ENCODE measurements at regions not wholly inside any gene's neighbourhood (a gene's known extent, or its start where the extent isn't known, plus 50 kb on each side); places are given as distances from the start of the nearest gene placed in this dataset.
A peak's percentile ranks its signal among the peaks of the same experiment; 100 is the strongest.

- POLR2A ChIA-PET (ENCODE audit: unreplicated experiment), result no interaction called here
- intact Hi-C loops (cut with micrococcal nuclease), result loop anchor here (5.0 to 10.0 kb wide), 4 partner anchors 66 to 481 kb away; no protein-coding TSS in a partner anchor
- Histone ChIP-seq H3K27ac (ENCODE audit: low read length) (peak overlapping the region; percentile 91), H3K9ac (ENCODE audit: low read length) (peak overlapping the region; percentile 56), H3K27me3 (ENCODE audit: low read length) (no peaks in the 10 kb centered on the region), H4K20me1 (ENCODE audit: low read length) (no peaks in the 10 kb centered on the region), H3K9me3 (ENCODE audit: low read length) (no peaks in the 10 kb centered on the region), H3K4me2 (ENCODE audit: low read length) (peak overlapping the region; percentile 76), H3K79me2 (ENCODE audit: low read length) (no peaks in the 10 kb centered on the region), H2AFZ (ENCODE audit: low read length) (peak overlapping the region; percentile 25), H3F3A (ENCODE audit: low read length, unreplicated experiment) (peaks cover 4% of the 10 kb centered on the region), H3K4me3 (ENCODE audit: low read length) (peak overlapping the region; percentile 52), H3K9me2 (replicated peaks; ENCODE audit: low read length) (no peaks in the 10 kb centered on the region), H3K36me3 (ENCODE audit: low read depth, low read length) (no peaks in the 10 kb centered on the region), H3K4me1 (ENCODE audit: insufficient read depth, low read length) (peaks cover 33% of the 10 kb centered on the region)
- ATAC-seq, result no peak
- no peak for DNase-seq
- no TSS peak for BruUV-seq (replicated peaks)
- no peak for TF ChIP-seq EZH2 (IDR thresholded peaks at IDR 0.05; ENCODE audit: low read length, unreplicated experiment)
- no peak for TF ChIP-seq EZH2phosphoT487 (IDR thresholded peaks at IDR 0.05; ENCODE audit: borderline replicate concordance, low read length)
- TF ChIP-seq CTCF (conservative IDR thresholded peaks at IDR 0.05; ENCODE audit: low read depth, low read length), result no peak
- CTCF ChIA-PET, result no interaction called here
Measured at GRCh38 chr12:43278541-43278832, 273.5 kb downstream of the ADAMTS20 start.

- no peak for TF ChIP-seq EZH2phosphoT487 (IDR thresholded peaks at IDR 0.05; ENCODE audit: borderline replicate concordance, low read length)
- TF ChIP-seq CTCF (conservative IDR thresholded peaks at IDR 0.05; ENCODE audit: low read depth, low read length), result no peak
- TF ChIP-seq EZH2 (IDR thresholded peaks at IDR 0.05; ENCODE audit: low read length, unreplicated experiment), result no peak
- no peaks in the 10 kb centered on the region for H3K36me3 ChIP-seq (ENCODE audit: low read depth, low read length)
- H3K9ac ChIP-seq (ENCODE audit: low read length), result peak overlapping the region; percentile 56
- no peaks in the 10 kb centered on the region for H3K27me3 ChIP-seq (ENCODE audit: low read length)
- intact Hi-C loops (cut with micrococcal nuclease), result loop anchor here (1.0 to 10.0 kb wide), 9 partner anchors 66 to 691 kb away; no protein-coding TSS in a partner anchor
- peak; percentile 92 for DNase-seq
- H3K79me2 ChIP-seq (ENCODE audit: low read length), result no peaks in the 10 kb centered on the region
- peak overlapping the region; percentile 76 for H3K4me2 ChIP-seq (ENCODE audit: low read length)
- H3K9me3 ChIP-seq (ENCODE audit: low read length), result no peaks in the 10 kb centered on the region
- H3K27ac ChIP-seq (ENCODE audit: low read length), result peak overlapping the region; percentile 91
- CTCF ChIA-PET, result interaction anchor here (0.6 to 1.3 kb wide), 4 partner anchors 107 to 795 kb away, joined by 3 to 7 read pairs (median 3); no protein-coding TSS in a partner anchor
- peaks cover 36% of the 10 kb centered on the region for H3K4me1 ChIP-seq (ENCODE audit: insufficient read depth, low read length)
- peak overlapping the region; percentile 25 for H2AFZ ChIP-seq (ENCODE audit: low read length)
- H4K20me1 ChIP-seq (ENCODE audit: low read length), result no peaks in the 10 kb centered on the region
- peak overlapping the region; percentile 52 for H3K4me3 ChIP-seq (ENCODE audit: low read length)
- POLR2A ChIA-PET (ENCODE audit: unreplicated experiment), result interaction anchor here (0.5 to 0.7 kb wide), 3 partner anchors 185 to 923 kb away, joined by 4 to 12 read pairs (median 4); no protein-coding TSS in a partner anchor
- no peaks in the 10 kb centered on the region for H3K9me2 ChIP-seq (replicated peaks; ENCODE audit: low read length)
- TSS peak; percentile 97 for BruUV-seq (replicated peaks)
- peaks cover 4% of the 10 kb centered on the region for H3F3A ChIP-seq (ENCODE audit: low read length, unreplicated experiment)
- peak; percentile 99 for ATAC-seq
Measured at GRCh38 chr12:43277651-43278540, 274.1 kb downstream of the ADAMTS20 start.

GRCh38 chr12:43273467-43273866 lies 278.5 kb downstream of the ADAMTS20 start:
- H2AFZ ChIP-seq (ENCODE audit: low read length), result no peak overlapping the region
- POLR2A ChIA-PET (ENCODE audit: unreplicated experiment), result no interaction called here
- peaks cover 4% of the 10 kb centered on the region for H3F3A ChIP-seq (ENCODE audit: low read length, unreplicated experiment)
- H3K9me2 ChIP-seq (replicated peaks; ENCODE audit: low read length), result no peaks in the 10 kb centered on the region
- no peaks in the 10 kb centered on the region for H4K20me1 ChIP-seq (ENCODE audit: low read length)
- CTCF ChIA-PET, result no interaction called here
- no peaks in the 10 kb centered on the region for H3K9me3 ChIP-seq (ENCODE audit: low read length)
- TF ChIP-seq CTCF (conservative IDR thresholded peaks at IDR 0.05; ENCODE audit: low read depth, low read length), result no peak
- TF ChIP-seq EZH2 (IDR thresholded peaks at IDR 0.05; ENCODE audit: low read length, unreplicated experiment), result no peak
- TF ChIP-seq EZH2phosphoT487 (IDR thresholded peaks at IDR 0.05; ENCODE audit: borderline replicate concordance, low read length), result no peak
- no peaks in the 10 kb centered on the region for H3K79me2 ChIP-seq (ENCODE audit: low read length)
- no peaks in the 10 kb centered on the region for H3K36me3 ChIP-seq (ENCODE audit: low read depth, low read length)
- no TSS peak for BruUV-seq (replicated peaks)
- ATAC-seq, result no peak
- intact Hi-C loops (cut with micrococcal nuclease), result loop anchor here (10.0 kb wide), 1 partner anchor 79 kb away; no protein-coding TSS in a partner anchor
- peak; percentile 36 for DNase-seq
- H3K27me3 ChIP-seq (ENCODE audit: low read length), result no peaks in the 10 kb centered on the region
- H3K27ac ChIP-seq (ENCODE audit: low read length), result no peak overlapping the region
- peaks cover 22% of the 10 kb centered on the region for H3K4me1 ChIP-seq (ENCODE audit: insufficient read depth, low read length)
- H3K9ac ChIP-seq (ENCODE audit: low read length), result no peak overlapping the region
- H3K4me2 ChIP-seq (ENCODE audit: low read length), result no peak overlapping the region
- H3K4me3 ChIP-seq (ENCODE audit: low read length), result no peak overlapping the region

All from PC-3 (cell line).